ENCODE measurements at regions not wholly inside any gene's neighbourhood (a gene's known extent, or its start where the extent isn't known, plus 50 kb on each side); places are given as distances from the start of the nearest gene placed in this dataset.

- intact Hi-C loops (cut with micrococcal nuclease), result no loop called here
- Mint-ChIP-seq H3K4me3 (no peak overlapping the region), H3K4me1 (ENCODE audit: low read depth) (peaks cover 14% of the 10 kb centered on the region), H3K9me3 (no peaks in the 10 kb centered on the region), H3K36me3 (ENCODE audit: low read depth) (no peaks in the 10 kb centered on the region), H3K27me3 (no peaks in the 10 kb centered on the region), H3K27ac (no peak overlapping the region)
Measured at GRCh38 chr11:19661827-19662226, 50.8 kb upstream of the NAV2 start.

DNA sequence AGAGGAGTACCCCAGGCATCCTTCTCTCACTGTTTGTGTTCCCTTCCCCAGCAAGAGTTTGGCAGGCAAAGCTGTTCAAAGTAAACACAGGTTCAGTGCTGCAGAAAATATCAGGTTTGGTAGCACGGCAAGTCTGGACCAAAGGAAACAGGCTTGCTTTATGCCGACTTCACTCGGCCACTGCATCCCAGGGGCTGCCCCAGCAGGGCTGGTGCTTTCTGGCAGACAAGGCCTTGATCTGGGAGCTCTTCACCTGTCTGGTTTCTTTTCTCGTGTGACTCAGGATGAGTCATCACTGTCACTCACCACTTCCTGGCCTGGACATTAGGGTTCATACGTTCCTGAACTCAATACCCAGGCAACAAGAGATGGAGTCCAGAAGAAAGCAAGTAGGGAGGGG is 52.6 kb upstream of the NAV2 start:
- intact Hi-C loops (cut with micrococcal nuclease), result no loop called here
- H3K27me3 Mint-ChIP-seq, result no peaks in the 10 kb centered on the region

DNA sequence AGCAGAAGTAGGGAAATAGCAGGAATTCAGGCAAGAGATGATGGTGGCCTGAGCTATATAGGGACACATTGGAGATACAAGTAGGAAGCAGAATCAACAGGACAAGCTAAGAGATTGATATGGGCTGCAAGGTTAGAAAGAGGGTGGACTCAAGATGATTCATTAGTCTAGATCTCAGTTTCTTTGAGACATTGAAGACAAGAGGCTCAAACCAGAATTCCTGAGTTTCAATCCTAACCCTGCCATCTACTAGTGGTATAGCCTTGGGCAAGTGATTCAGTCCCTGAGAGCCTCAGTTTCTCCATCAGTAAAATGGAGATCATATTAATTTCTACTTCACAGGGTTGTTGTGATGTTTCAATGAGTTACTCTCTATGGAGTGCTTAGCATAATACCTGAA is 53.1 kb upstream of the NAV2 start:
- no peaks in the 10 kb centered on the region for H3K36me3 Mint-ChIP-seq (ENCODE audit: low read depth)
- no peaks in the 10 kb centered on the region for H3K27me3 Mint-ChIP-seq
- H3K9me3 Mint-ChIP-seq, result no peaks in the 10 kb centered on the region
- no peak overlapping the region for H3K27ac Mint-ChIP-seq
- no peak overlapping the region for H3K4me3 Mint-ChIP-seq
- intact Hi-C loops (cut with micrococcal nuclease), result no loop called here
- peaks cover 5% of the 10 kb centered on the region for H3K4me1 Mint-ChIP-seq (ENCODE audit: low read depth)

More for the DNA sequence above, 52.6 kb upstream of the NAV2 start:
- Mint-ChIP-seq H3K9me3 (no peaks in the 10 kb centered on the region), H3K4me1 (ENCODE audit: low read depth) (peaks cover 11% of the 10 kb centered on the region), H3K36me3 (ENCODE audit: low read depth) (no peaks in the 10 kb centered on the region), H3K27ac (no peak overlapping the region), H3K4me3 (no peak overlapping the region)

DNA sequence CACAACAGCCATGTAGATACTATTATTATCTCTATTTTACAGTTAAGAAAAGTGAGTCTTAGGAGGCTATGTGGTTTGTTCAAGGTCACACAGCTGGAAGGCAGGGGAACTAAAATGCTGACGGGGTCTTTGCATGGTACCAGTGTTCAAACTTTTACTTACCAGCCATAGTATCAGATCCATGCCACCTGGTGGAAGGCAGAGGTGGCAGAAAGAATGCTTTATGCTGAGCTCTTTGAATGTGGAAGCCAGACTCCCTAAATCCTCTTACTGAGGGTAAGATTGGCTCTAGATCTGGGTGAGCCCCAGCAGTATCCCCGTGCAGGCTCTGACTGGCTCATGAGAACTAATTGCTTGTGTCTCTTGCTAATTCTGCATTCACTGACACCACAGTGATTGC is 54.3 kb upstream of the NAV2 start:
- intact Hi-C loops (cut with micrococcal nuclease), result no loop called here

GRCh38 chr11:19656140-19656541 is 56.5 kb upstream of the NAV2 start:
- H3K36me3 Mint-ChIP-seq (ENCODE audit: low read depth), result no peaks in the 10 kb centered on the region
- H3K4me1 Mint-ChIP-seq (ENCODE audit: low read depth), result peaks cover 5% of the 10 kb centered on the region
- H3K27ac Mint-ChIP-seq, result no peak overlapping the region
- no peaks in the 10 kb centered on the region for H3K27me3 Mint-ChIP-seq
- H3K9me3 Mint-ChIP-seq, result no peaks in the 10 kb centered on the region
- no peak overlapping the region for H3K4me3 Mint-ChIP-seq
- intact Hi-C loops (cut with micrococcal nuclease), result no loop called here

More for the DNA sequence above, 54.3 kb upstream of the NAV2 start:
- Mint-ChIP-seq H3K9me3 (no peaks in the 10 kb centered on the region), H3K27ac (no peak overlapping the region), H3K36me3 (ENCODE audit: low read depth) (no peaks in the 10 kb centered on the region), H3K4me3 (no peak overlapping the region), H3K27me3 (no peaks in the 10 kb centered on the region), H3K4me1 (ENCODE audit: low read depth) (peaks cover 5% of the 10 kb centered on the region)

- intact Hi-C loops (cut with micrococcal nuclease), result no loop called here
- Mint-ChIP-seq H3K4me3 (no peak overlapping the region), H3K4me1 (ENCODE audit: low read depth) (no peaks in the 10 kb centered on the region), H3K36me3 (ENCODE audit: low read depth) (no peaks in the 10 kb centered on the region), H3K27ac (no peak overlapping the region), H3K27me3 (peaks cover 1% of the 10 kb centered on the region), H3K9me3 (no peaks in the 10 kb centered on the region)
Measured at GRCh38 chr11:19652623-19653375, 59.8 kb upstream of the NAV2 start.

- Mint-ChIP-seq H3K27me3 (peaks cover 1% of the 10 kb centered on the region), H3K27ac (no peak overlapping the region), H3K36me3 (ENCODE audit: low read depth) (no peaks in the 10 kb centered on the region), H3K4me1 (ENCODE audit: low read depth) (no peaks in the 10 kb centered on the region), H3K4me3 (no peak overlapping the region), H3K9me3 (no peaks in the 10 kb centered on the region)
- intact Hi-C loops (cut with micrococcal nuclease), result no loop called here
Measured at GRCh38 chr11:19651653-19652052, 61.0 kb upstream of the NAV2 start.

DNA sequence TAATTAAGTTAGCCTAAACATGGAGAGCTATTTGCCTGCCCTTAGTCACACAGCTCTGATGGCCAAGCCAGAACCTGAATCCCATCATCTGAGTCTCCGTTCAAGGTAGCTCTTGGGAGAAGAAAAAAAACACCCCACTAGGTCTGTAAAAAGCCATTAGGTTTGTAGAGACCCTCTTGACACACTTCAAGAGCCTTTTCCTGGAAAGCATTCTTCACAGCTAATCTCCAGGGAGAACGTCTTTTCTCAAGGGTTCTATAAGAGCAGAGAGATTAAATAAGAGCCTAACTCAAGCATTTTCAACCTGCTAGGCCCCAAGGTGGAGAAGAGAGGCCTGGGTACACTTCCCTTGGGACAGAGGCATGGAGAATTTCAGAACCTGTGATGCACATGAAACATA is 61.6 kb upstream of the NAV2 start:
- Mint-ChIP-seq H3K4me1 (ENCODE audit: low read depth) (no peaks in the 10 kb centered on the region), H3K36me3 (ENCODE audit: low read depth) (no peaks in the 10 kb centered on the region), H3K27me3 (peaks cover 1% of the 10 kb centered on the region), H3K27ac (no peak overlapping the region), H3K9me3 (no peaks in the 10 kb centered on the region), H3K4me3 (no peak overlapping the region)
- intact Hi-C loops (cut with micrococcal nuclease), result no loop called here

GRCh38 chr11:19650467-19650866 is 62.2 kb upstream of the NAV2 start:
- intact Hi-C loops (cut with micrococcal nuclease), result no loop called here
- Mint-ChIP-seq H3K4me3 (no peak overlapping the region), H3K4me1 (ENCODE audit: low read depth) (no peaks in the 10 kb centered on the region), H3K36me3 (ENCODE audit: low read depth) (no peaks in the 10 kb centered on the region), H3K27me3 (peaks cover 1% of the 10 kb centered on the region), H3K9me3 (no peaks in the 10 kb centered on the region), H3K27ac (no peak overlapping the region)

DNA sequence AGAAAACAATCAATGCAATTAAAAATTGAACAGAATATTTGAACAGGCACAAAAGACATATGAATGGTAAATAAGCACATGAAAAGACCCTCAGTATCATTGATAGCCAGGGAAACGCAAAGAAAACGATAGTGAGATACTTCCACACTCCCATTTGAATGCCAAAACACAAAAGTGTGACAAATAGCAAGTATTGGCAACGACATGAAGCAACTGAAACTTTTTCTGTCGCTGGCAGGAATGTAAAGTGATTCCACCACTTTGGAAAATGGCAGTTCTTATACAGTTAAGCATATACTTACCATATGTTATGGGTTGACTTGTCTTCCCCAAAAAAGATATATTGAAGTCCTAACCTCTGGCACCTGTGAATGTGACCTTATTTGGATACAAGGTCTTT is 62.9 kb upstream of the NAV2 start:
- Mint-ChIP-seq H3K36me3 (ENCODE audit: low read depth) (no peaks in the 10 kb centered on the region), H3K9me3 (no peaks in the 10 kb centered on the region), H3K4me1 (ENCODE audit: low read depth) (no peaks in the 10 kb centered on the region), H3K27ac (no peak overlapping the region), H3K27me3 (peaks cover 1% of the 10 kb centered on the region), H3K4me3 (no peak overlapping the region)
- intact Hi-C loops (cut with micrococcal nuclease), result no loop called here

DNA sequence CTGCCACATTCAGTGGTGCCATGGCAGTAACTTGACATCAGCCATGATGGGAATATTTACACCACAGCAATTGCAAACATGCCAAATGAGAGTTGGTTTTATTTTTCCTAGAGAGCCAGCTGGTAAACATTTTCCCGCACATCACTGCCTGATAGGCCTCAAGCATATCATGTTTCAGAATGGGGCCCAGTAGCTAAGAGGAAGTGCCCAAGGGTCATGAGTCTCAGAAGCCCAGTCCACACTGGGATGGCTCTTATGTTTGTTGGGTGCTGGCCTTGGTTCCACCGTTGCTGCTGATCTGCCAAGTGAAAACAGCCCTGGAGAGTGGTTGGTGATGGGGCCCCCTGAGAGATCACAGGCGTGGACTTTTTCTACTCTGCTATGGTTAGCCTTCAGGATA is 64.3 kb upstream of the NAV2 start:
- H3K9me3 Mint-ChIP-seq, result no peaks in the 10 kb centered on the region
- H3K4me1 Mint-ChIP-seq (ENCODE audit: low read depth), result no peaks in the 10 kb centered on the region
- no peak overlapping the region for H3K4me3 Mint-ChIP-seq
- H3K27ac Mint-ChIP-seq, result no peak overlapping the region
- no peaks in the 10 kb centered on the region for H3K36me3 Mint-ChIP-seq (ENCODE audit: low read depth)
- intact Hi-C loops (cut with micrococcal nuclease), result no loop called here
- H3K27me3 Mint-ChIP-seq, result peaks cover 1% of the 10 kb centered on the region

GRCh38 chr11:19647816-19648215 is 64.8 kb upstream of the NAV2 start:
- Mint-ChIP-seq H3K4me3 (no peak overlapping the region), H3K27me3 (peaks cover 1% of the 10 kb centered on the region), H3K27ac (no peak overlapping the region), H3K9me3 (no peaks in the 10 kb centered on the region), H3K4me1 (ENCODE audit: low read depth) (no peaks in the 10 kb centered on the region), H3K36me3 (ENCODE audit: low read depth) (no peaks in the 10 kb centered on the region)
- intact Hi-C loops (cut with micrococcal nuclease), result no loop called here

DNA sequence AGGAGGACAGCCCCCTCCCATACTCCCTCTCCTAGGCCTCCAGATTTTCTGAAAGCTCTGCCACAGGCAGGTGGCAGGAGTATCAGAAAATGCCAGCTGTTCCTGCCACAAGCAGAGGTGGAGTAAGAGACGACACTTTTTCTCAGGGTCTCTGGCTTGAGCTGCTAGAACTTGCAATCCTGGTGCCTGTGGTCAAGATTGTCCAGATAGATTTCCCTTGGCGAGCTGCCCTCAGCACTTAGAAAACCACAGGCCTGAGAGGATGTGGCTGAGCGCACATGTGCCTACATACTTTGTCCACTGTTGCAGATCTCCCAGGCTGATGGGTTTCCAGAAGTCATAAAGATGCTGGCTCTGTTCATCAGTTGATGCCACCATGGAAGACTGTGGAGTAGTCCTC is 65.7 kb upstream of the NAV2 start:
- Mint-ChIP-seq H3K4me3 (no peak overlapping the region), H3K9me3 (no peaks in the 10 kb centered on the region), H3K36me3 (ENCODE audit: low read depth) (no peaks in the 10 kb centered on the region), H3K4me1 (ENCODE audit: low read depth) (no peaks in the 10 kb centered on the region), H3K27me3 (peaks cover 1% of the 10 kb centered on the region), H3K27ac (no peak overlapping the region)
- intact Hi-C loops (cut with micrococcal nuclease), result no loop called here

DNA sequence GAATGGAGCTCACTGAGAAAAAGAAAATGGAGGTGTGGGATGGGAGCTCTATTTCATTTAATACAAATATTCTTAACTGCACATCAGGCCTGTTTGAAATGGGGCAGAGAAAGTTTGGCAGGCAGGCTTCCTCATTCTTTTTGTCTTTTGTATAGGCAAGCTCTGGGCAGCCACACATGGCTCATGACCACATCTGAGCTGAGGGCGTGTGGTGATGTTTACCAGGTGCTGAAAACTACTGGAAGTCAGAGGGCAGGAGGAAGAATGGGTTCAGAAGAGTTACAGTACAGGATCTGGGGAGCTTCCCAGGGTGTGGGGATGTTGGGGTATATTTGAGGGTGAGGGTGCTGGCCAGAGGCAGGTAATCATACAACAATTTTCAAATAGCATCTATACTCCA is 66.3 kb upstream of the NAV2 start:
- Mint-ChIP-seq H3K27ac (no peak overlapping the region), H3K9me3 (no peaks in the 10 kb centered on the region), H3K36me3 (ENCODE audit: low read depth) (no peaks in the 10 kb centered on the region), H3K27me3 (peaks cover 1% of the 10 kb centered on the region), H3K4me3 (no peak overlapping the region), H3K4me1 (ENCODE audit: low read depth) (no peaks in the 10 kb centered on the region)
- intact Hi-C loops (cut with micrococcal nuclease), result no loop called here

DNA sequence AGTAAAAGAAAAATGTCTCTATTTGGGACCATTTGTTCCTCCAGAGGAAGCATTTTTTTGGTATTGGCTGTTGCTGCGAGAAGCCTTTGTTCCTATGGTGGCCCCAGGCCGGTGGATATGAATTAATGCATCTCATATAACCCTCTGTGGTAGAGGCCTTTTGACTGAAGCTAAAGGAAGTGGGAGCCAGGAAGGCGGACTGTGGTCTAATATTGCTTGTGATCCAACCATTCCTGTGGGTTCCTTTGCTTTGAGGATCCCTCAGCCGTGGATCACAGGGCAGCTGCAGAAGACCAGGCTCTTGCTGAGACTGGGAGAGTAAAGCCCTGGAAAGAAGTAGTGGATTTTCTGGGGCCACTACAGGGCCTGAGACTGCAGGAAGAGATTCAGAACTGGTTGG is 68.3 kb upstream of the NAV2 start:
- Mint-ChIP-seq H3K27ac (no peak overlapping the region), H3K4me1 (ENCODE audit: low read depth) (no peaks in the 10 kb centered on the region), H3K9me3 (no peaks in the 10 kb centered on the region), H3K4me3 (no peak overlapping the region), H3K36me3 (ENCODE audit: low read depth) (no peaks in the 10 kb centered on the region), H3K27me3 (no peaks in the 10 kb centered on the region)
- intact Hi-C loops (cut with micrococcal nuclease), result no loop called here

Data from dendritic cell treated with granulocyte-macrophage colony-stimulating factor and Interleukin-4, amounts not matched to agents 40 ng/mL and 50 ng/mL, for 4 days (primary cell).